Keratinocyte (primary cell): ENCODE measurements at regions not wholly inside any gene's neighbourhood (a gene's known extent, or its start where the extent isn't known, plus 50 kb on each side); places are given as distances from the start of the nearest gene placed in this dataset.

Experiments
- DNase-seq: peaks from one replicate; pipeline ENCODE4 v3.0.0-alpha.2; 2011; ENCODE audit warnings: low read depth, missing footprints, low spot score
- FAIRE-seq: peaks from 2 replicates; lab custom pipeline; 2011; peaks lifted over from hg19 to GRCh38; lab: Jason Lieb, UNC
- H2AFZ ChIP-seq: 2 replicates; pipeline ENCODE4 v1.6.0; 2012; ENCODE audit warnings: low read length, control low read depth, inconsistent platforms; ENCODE audit not compliant: control insufficient read depth
- H3K27ac ChIP-seq: 2 replicates; pipeline ENCODE4 v1.5.1; 2011; ENCODE audit warnings: low read length; ENCODE audit not compliant: control insufficient read depth, insufficient read depth
- H3K27me3 ChIP-seq: 3 replicates; pipeline ENCODE4 v1.6.0; 2011; ENCODE audit warnings: low read length; ENCODE audit not compliant: control insufficient read depth, insufficient read depth; ENCODE audit errors: extremely low read depth
- H3K36me3 ChIP-seq, 2 experiments: 2 replicates in 1 of 2; 3 replicates in 1 of 2; pipeline ENCODE4 v1.5.1; 2011; ENCODE audit warnings: low read length in 2 of 2, mild to moderate bottlenecking in 1 of 2; ENCODE audit not compliant: control insufficient read depth in 2 of 2, insufficient read depth in 2 of 2; ENCODE audit errors: extremely low read depth in 1 of 2
- H3K4me1 ChIP-seq: 3 replicates; pipeline ENCODE4 v1.5.1; 2011; ENCODE audit warnings: low read length; ENCODE audit not compliant: control insufficient read depth, insufficient read depth; ENCODE audit errors: extremely low read depth
- H3K4me2 ChIP-seq: 3 replicates; pipeline ENCODE4 v1.6.0; 2011; ENCODE audit warnings: low read depth, low read length; ENCODE audit not compliant: control insufficient read depth, insufficient read depth; ENCODE audit errors: extremely low read depth
- H3K4me3 ChIP-seq, 3 experiments: fragments of 200-600 bp in 1 of 3; sonication (generic) in 1 of 3; 2 replicates in 2 of 3; 3 replicates in 1 of 3; pipeline ENCODE4 v1.5.1; 2011 to 2016; ENCODE audit warnings: low read length in 3 of 3, mild to moderate bottlenecking in 3 of 3, control low read depth in 2 of 3, inconsistent platforms in 1 of 3, low read depth in 1 of 3, mixed read lengths in 1 of 3, mixed run types in 1 of 3, moderate library complexity in 1 of 3; ENCODE audit not compliant: control insufficient read depth in 2 of 3, insufficient read depth in 2 of 3; ENCODE audit errors: extremely low read depth in 1 of 3
- H3K79me2 ChIP-seq: 2 replicates; pipeline ENCODE4 v1.6.0; 2012; ENCODE audit warnings: low read length; ENCODE audit not compliant: control insufficient read depth, insufficient read depth
- H3K9ac ChIP-seq: 3 replicates; pipeline ENCODE4 v1.6.0; 2011; ENCODE audit warnings: low read length; ENCODE audit not compliant: control insufficient read depth, insufficient read depth; ENCODE audit errors: extremely low read depth
- H3K9me1 ChIP-seq: 3 replicates; pipeline ENCODE4 v1.6.0; 2011; ENCODE audit warnings: low read length; ENCODE audit not compliant: control insufficient read depth, insufficient read depth; ENCODE audit errors: extremely low read depth
- H3K9me3 ChIP-seq: 2 replicates; pipeline ENCODE4 v1.5.1; 2012; ENCODE audit warnings: low read depth, low read length; ENCODE audit not compliant: control insufficient read depth
- H4K20me1 ChIP-seq: 3 replicates; pipeline ENCODE4 v1.6.0; 2011; ENCODE audit warnings: low read length; ENCODE audit not compliant: control insufficient read depth, insufficient read depth; ENCODE audit errors: extremely low read depth
- CTCF ChIP-seq, 3 experiments: IDR thresholded peaks in 1 of 3; conservative IDR thresholded peaks in 1 of 3; optimal IDR thresholded peaks in 1 of 3; 2 replicates in 2 of 3; 3 replicates in 1 of 3; pipeline versions ENCODE3 to v1.5.1; 2011; ENCODE audit warnings: low read length in 3 of 3, mild to moderate bottlenecking in 3 of 3, moderate library complexity in 2 of 3, control low read depth in 1 of 3, inconsistent platforms in 1 of 3; ENCODE audit not compliant: insufficient read depth in 2 of 3; ENCODE audit errors: extremely low read depth in 1 of 3
- EZH2 ChIP-seq: IDR thresholded peaks from one replicate; pipeline ENCODE4 v1.6.1; 2012; ENCODE audit warnings: inconsistent platforms, mild to moderate bottlenecking, low read length, moderate library complexity
- dilution Hi-C: fragments of 300-500 bp; cut with MboI; formaldehyde crosslinking; loops from one replicate; pipeline ENCODE4 v1.7.0; 2020; ENCODE audit warnings: low sequenced_read_pairs; ENCODE audit not compliant: extremely low pct_ligation_motif_present

- no peaks in the 10 kb centered on the region for H3K9me1 ChIP-seq
- no peak for DNase-seq
- dilution Hi-C loops = no loop called here
- no peaks in the 10 kb centered on the region for H3K79me2 ChIP-seq
- no peak for TF ChIP-seq EZH2
- no peak for TF ChIP-seq CTCF (optimal IDR thresholded peaks at IDR 0.05 in 1 of 3, IDR thresholded peaks at IDR 0.05 in 1 of 3, conservative IDR thresholded peaks at IDR 0.05 in 1 of 3; ENCODE audit: extremely low read depth in 1 of 3, insufficient read depth in 2 of 3, low read length in 3 of 3)
- no peak overlapping the region for H2AFZ ChIP-seq
- no peaks in the 10 kb centered on the region for H3K36me3 ChIP-seq
- H3K4me2 ChIP-seq = no peak overlapping the region
- no peaks in the 10 kb centered on the region for H3K4me1 ChIP-seq
- no peak overlapping the region for H3K4me3 ChIP-seq
- H3K27me3 ChIP-seq = no peaks in the 10 kb centered on the region
- no peak overlapping the region for H3K27ac ChIP-seq
- no peak for FAIRE-seq
- no peaks in the 10 kb centered on the region for H3K9me3 ChIP-seq
- H4K20me1 ChIP-seq = no peaks in the 10 kb centered on the region
- H3K9ac ChIP-seq = no peak overlapping the region
Observed at GRCh38 chr2:21484643-21485042, 360.9 kb downstream of the TDRD15 start.

- H4K20me1 ChIP-seq = no peaks in the 10 kb centered on the region
- H3K36me3 ChIP-seq = no peaks in the 10 kb centered on the region
- H3K4me2 ChIP-seq = no peak overlapping the region
- H3K4me1 ChIP-seq = no peaks in the 10 kb centered on the region
- no peak overlapping the region for H3K27ac ChIP-seq
- no peak overlapping the region for H2AFZ ChIP-seq
- H3K9me3 ChIP-seq = no peaks in the 10 kb centered on the region
- H3K27me3 ChIP-seq = no peaks in the 10 kb centered on the region
- no peak overlapping the region for H3K4me3 ChIP-seq
- DNase-seq = no peak
- no peaks in the 10 kb centered on the region for H3K79me2 ChIP-seq
- FAIRE-seq = no peak
- dilution Hi-C loops = no loop called here
- TF ChIP-seq EZH2 (no peak), CTCF (optimal IDR thresholded peaks at IDR 0.05 in 1 of 3, IDR thresholded peaks at IDR 0.05 in 1 of 3, conservative IDR thresholded peaks at IDR 0.05 in 1 of 3; ENCODE audit: extremely low read depth in 1 of 3, insufficient read depth in 2 of 3, low read length in 3 of 3) (no peak)
- no peak overlapping the region for H3K9ac ChIP-seq
- no peaks in the 10 kb centered on the region for H3K9me1 ChIP-seq
Observed at GRCh38 chr2:21486445-21486844, 362.7 kb downstream of the TDRD15 start.
